GM23338 (cell line): ENCODE measurements at regions not wholly inside any gene's neighbourhood (a gene's known extent, or its start where the extent isn't known, plus 50 kb on each side); places are given as distances from the start of the nearest gene placed in this dataset.

ENCODE experiments used
- ATAC-seq: fragments of 200-7000 bp; cut with Tn5 transposase; 3 replicates; pipeline ENCODE4 v1.9.1; 2020
- DNase-seq: peaks from one replicate; pipeline ENCODE4 v3.0.0-alpha.2; 2015; ENCODE audit warnings: low spot score
- H2AFZ ChIP-seq: fragments of 200-600 bp; sonication (generic); 2 replicates; pipeline ENCODE4 v1.8.0; 2016; ENCODE audit warnings: antibody characterized with exemption, mild to moderate bottlenecking, moderate library complexity
- H3F3A ChIP-seq: fragments of 200-600 bp; sonication (generic); replicated peaks from 2 replicates; pipeline ENCODE4 v1.8.0; 2017; ENCODE audit warnings: antibody characterized with exemption, mixed run types, low read depth
- H3K27ac ChIP-seq: fragments of 200-600 bp; sonication (generic); 2 replicates; pipeline ENCODE4 v1.6.1; 2016; ENCODE audit warnings: low read depth
- H3K27me3 ChIP-seq: fragments of 200-600 bp; sonication (generic); 2 replicates; pipeline ENCODE4 v1.8.0; 2016; ENCODE audit warnings: mild to moderate bottlenecking, mixed run types, moderate library complexity; ENCODE audit not compliant: insufficient read depth
- H3K36me3 ChIP-seq: fragments of 200-600 bp; sonication (generic); 2 replicates; pipeline ENCODE4 v1.8.0; 2016; ENCODE audit warnings: mild to moderate bottlenecking; ENCODE audit not compliant: insufficient read depth
- H3K4me1 ChIP-seq: fragments of 200-600 bp; sonication (generic); 2 replicates; pipeline ENCODE4 v1.8.0; 2016; ENCODE audit warnings: mild to moderate bottlenecking, moderate library complexity; ENCODE audit not compliant: insufficient read depth
- H3K4me2 ChIP-seq: fragments of 200-600 bp; sonication (generic); 2 replicates; pipeline ENCODE4 v1.7.1; 2017; ENCODE audit warnings: mixed run types
- H3K4me3 ChIP-seq: fragments of 200-600 bp; sonication (generic); 2 replicates; pipeline ENCODE4 v1.6.1; 2016; ENCODE audit warnings: mixed run types
- H3K79me2 ChIP-seq: fragments of 200-600 bp; sonication (generic); replicated peaks from 2 replicates; pipeline ENCODE4 v1.8.0; 2017; ENCODE audit warnings: mild to moderate bottlenecking; ENCODE audit not compliant: insufficient read depth
- H3K9me2 ChIP-seq: fragments of 200-600 bp; sonication (generic); 2 replicates; pipeline ENCODE4 v1.8.0; 2017; ENCODE audit not compliant: insufficient read depth
- H4K20me1 ChIP-seq: fragments of 200-600 bp; sonication (generic); replicated peaks from 2 replicates; pipeline ENCODE4 v1.8.0; 2017; ENCODE audit warnings: mild to moderate bottlenecking; ENCODE audit not compliant: insufficient read depth
- H3K27ac Mint-ChIP-seq: 2 replicates; pipeline ENCODE4 v1.8.0; 2020; ENCODE audit warnings: inconsistent platforms, mild to moderate bottlenecking, moderate library complexity, mixed read lengths
- H3K27me3 Mint-ChIP-seq: 3 replicates; pipeline ENCODE4 v1.8.0; 2022; ENCODE audit warnings: low read depth, mild to moderate bottlenecking, moderate library complexity, mixed read lengths, inconsistent platforms; ENCODE audit not compliant: insufficient read depth, poor library complexity
- H3K36me3 Mint-ChIP-seq: 3 replicates; pipeline ENCODE4 v1.8.0; 2021; ENCODE audit warnings: low read depth, mild to moderate bottlenecking, inconsistent platforms, moderate library complexity, mixed read lengths
- H3K4me1 Mint-ChIP-seq: 3 replicates; pipeline ENCODE4 v1.8.0; 2020; ENCODE audit warnings: mild to moderate bottlenecking, inconsistent platforms, mixed read lengths
- H3K4me3 Mint-ChIP-seq: 3 replicates; pipeline ENCODE4 v1.8.0; 2021; ENCODE audit warnings: moderate library complexity, mild to moderate bottlenecking, inconsistent platforms, mixed read lengths
- H3K9me3 Mint-ChIP-seq: 3 replicates; pipeline ENCODE4 v1.8.0; 2020; ENCODE audit warnings: moderate library complexity, mild to moderate bottlenecking, inconsistent platforms, mixed read lengths
- CREB1 ChIP-seq: fragments of 250-450 bp; sonication (Bioruptor Pico); IDR thresholded peaks from 2 replicates; pipeline ENCODE4 v1.5.0; 2020; ENCODE audit warnings: low read depth, mild to moderate bottlenecking, moderate library complexity
- ETS1 ChIP-seq: IDR thresholded peaks from 2 replicates; pipeline ENCODE4 v1.6.1; 2016; ENCODE audit warnings: antibody characterized with exemption
- EZH2 ChIP-seq: fragments of 200-600 bp; sonication (generic); IDR thresholded peaks from one replicate; pipeline ENCODE4 v1.8.0; 2017; ENCODE audit warnings: antibody characterized with exemption, mild to moderate bottlenecking, low read depth; ENCODE audit not compliant: unreplicated experiment
- EZH2phosphoT487 ChIP-seq: fragments of 200-600 bp; sonication (generic); IDR thresholded peaks from one replicate; pipeline ENCODE4 v1.8.1; 2018; ENCODE audit warnings: antibody characterized with exemption; ENCODE audit not compliant: unreplicated experiment
- JUNB ChIP-seq: IDR thresholded peaks from one replicate; pipeline ENCODE4 v1.6.1; 2016; ENCODE audit warnings: antibody characterized with exemption; ENCODE audit not compliant: unreplicated experiment
- NANOG ChIP-seq: IDR thresholded peaks from 2 replicates; pipeline ENCODE4 v1.6.1; 2016; ENCODE audit warnings: antibody characterized with exemption, borderline replicate concordance
- POLR2AphosphoS5 ChIP-seq: IDR thresholded peaks from 2 replicates; pipeline ENCODE4 v1.6.1; 2016; ENCODE audit warnings: antibody characterized with exemption, low read depth
- STAT1 ChIP-seq: IDR thresholded peaks from one replicate; pipeline ENCODE4 v1.6.1; 2016; ENCODE audit warnings: antibody characterized with exemption; ENCODE audit not compliant: unreplicated experiment
- ZNF114 ChIP-seq: fragments of 250-450 bp; sonication (Bioruptor Pico); IDR thresholded peaks from 2 replicates; pipeline ENCODE4 v1.5.0; 2020; ENCODE audit warnings: mild to moderate bottlenecking, moderate library complexity
- ZNF331 ChIP-seq: fragments of 250-450 bp; sonication (Bioruptor Pico); IDR thresholded peaks from 2 replicates; pipeline ENCODE4 v1.5.0; 2020; ENCODE audit warnings: low read depth, mild to moderate bottlenecking, moderate library complexity
- TF ChIP-seq, protein P1 (sequence below), 2 experiments: fragments of 200-600 bp in 1 of 2; sonication (generic) in 1 of 2; conservative IDR thresholded peaks; 2 replicates each; pipeline versions ENCODE4 v1.5.1 to v1.6.1; 2016 to 2017; ENCODE audit warnings: antibody characterized with exemption in 2 of 2, low read depth in 2 of 2, mild to moderate bottlenecking in 2 of 2, moderate library complexity in 1 of 2
- TF ChIP-seq, protein P2 (sequence below): IDR thresholded peaks from one replicate; pipeline ENCODE4 v1.6.1; 2018; ENCODE audit warnings: antibody characterized with exemption; ENCODE audit not compliant: unreplicated experiment

DNA sequence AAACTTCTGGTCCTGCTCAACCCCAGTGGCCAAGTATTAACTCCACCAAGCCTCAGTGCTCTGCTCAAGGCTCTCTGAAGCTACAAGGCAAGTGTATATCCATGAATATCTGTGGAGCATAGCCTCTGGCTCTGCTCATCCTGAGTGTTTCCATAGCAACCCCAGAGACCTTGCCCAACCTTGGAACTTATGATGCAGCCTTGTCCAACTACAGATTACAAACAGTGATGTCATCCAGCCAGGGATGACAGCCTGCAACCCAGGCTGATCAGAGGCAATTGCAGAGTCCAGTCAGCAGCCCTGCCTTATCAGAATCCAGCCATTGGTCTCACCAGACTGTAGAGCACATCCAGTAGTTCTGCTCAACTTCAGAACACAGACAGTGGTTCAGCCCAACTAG lies 65.5 kb upstream of the SPACA1 start:
- Mint-ChIP-seq H3K27ac (no peak overlapping the region), H3K4me1 (0 out of 3 replicates have a peak, but pooled peaks cover 2% of the 10 kb centered on the region), H3K9me3 (no peaks in the 10 kb centered on the region), H3K36me3 (no peaks in the 10 kb centered on the region), H3K27me3 (no peaks in the 10 kb centered on the region), H3K4me3 (no peak overlapping the region)
- Histone ChIP-seq H3K4me3 (no peak overlapping the region), H2AFZ (no peak overlapping the region), H3K27me3 (no peaks in the 10 kb centered on the region), H3F3A (no peaks in the 10 kb centered on the region), H3K79me2 (no peaks in the 10 kb centered on the region), H3K4me2 (no peak overlapping the region), H3K27ac (no peak overlapping the region), H4K20me1 (no peaks in the 10 kb centered on the region), H3K9me2 (no peaks in the 10 kb centered on the region; the same call in 1 of the 2 replicates), H3K4me1 (0 out of 2 replicates have a peak, but pooled peaks cover 3% of the 10 kb centered on the region), H3K36me3 (no peaks in the 10 kb centered on the region)
- TF ChIP-seq NANOG: no peak
- no peak for TF ChIP-seq ETS1
- TF ChIP-seq POLR2AphosphoS5: no peak
- TF ChIP-seq, protein P1, sequence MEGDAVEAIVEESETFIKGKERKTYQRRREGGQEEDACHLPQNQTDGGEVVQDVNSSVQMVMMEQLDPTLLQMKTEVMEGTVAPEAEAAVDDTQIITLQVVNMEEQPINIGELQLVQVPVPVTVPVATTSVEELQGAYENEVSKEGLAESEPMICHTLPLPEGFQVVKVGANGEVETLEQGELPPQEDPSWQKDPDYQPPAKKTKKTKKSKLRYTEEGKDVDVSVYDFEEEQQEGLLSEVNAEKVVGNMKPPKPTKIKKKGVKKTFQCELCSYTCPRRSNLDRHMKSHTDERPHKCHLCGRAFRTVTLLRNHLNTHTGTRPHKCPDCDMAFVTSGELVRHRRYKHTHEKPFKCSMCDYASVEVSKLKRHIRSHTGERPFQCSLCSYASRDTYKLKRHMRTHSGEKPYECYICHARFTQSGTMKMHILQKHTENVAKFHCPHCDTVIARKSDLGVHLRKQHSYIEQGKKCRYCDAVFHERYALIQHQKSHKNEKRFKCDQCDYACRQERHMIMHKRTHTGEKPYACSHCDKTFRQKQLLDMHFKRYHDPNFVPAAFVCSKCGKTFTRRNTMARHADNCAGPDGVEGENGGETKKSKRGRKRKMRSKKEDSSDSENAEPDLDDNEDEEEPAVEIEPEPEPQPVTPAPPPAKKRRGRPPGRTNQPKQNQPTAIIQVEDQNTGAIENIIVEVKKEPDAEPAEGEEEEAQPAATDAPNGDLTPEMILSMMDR (conservative IDR thresholded peaks at IDR 0.05; ENCODE audit: low read depth in 2 of 2): no peak
- no peak for TF ChIP-seq STAT1
- no peak for TF ChIP-seq JUNB
- TF ChIP-seq ZNF114: no peak
- no peak for TF ChIP-seq CREB1 (CRISPR knock-in tag)
- TF ChIP-seq, protein P2, sequence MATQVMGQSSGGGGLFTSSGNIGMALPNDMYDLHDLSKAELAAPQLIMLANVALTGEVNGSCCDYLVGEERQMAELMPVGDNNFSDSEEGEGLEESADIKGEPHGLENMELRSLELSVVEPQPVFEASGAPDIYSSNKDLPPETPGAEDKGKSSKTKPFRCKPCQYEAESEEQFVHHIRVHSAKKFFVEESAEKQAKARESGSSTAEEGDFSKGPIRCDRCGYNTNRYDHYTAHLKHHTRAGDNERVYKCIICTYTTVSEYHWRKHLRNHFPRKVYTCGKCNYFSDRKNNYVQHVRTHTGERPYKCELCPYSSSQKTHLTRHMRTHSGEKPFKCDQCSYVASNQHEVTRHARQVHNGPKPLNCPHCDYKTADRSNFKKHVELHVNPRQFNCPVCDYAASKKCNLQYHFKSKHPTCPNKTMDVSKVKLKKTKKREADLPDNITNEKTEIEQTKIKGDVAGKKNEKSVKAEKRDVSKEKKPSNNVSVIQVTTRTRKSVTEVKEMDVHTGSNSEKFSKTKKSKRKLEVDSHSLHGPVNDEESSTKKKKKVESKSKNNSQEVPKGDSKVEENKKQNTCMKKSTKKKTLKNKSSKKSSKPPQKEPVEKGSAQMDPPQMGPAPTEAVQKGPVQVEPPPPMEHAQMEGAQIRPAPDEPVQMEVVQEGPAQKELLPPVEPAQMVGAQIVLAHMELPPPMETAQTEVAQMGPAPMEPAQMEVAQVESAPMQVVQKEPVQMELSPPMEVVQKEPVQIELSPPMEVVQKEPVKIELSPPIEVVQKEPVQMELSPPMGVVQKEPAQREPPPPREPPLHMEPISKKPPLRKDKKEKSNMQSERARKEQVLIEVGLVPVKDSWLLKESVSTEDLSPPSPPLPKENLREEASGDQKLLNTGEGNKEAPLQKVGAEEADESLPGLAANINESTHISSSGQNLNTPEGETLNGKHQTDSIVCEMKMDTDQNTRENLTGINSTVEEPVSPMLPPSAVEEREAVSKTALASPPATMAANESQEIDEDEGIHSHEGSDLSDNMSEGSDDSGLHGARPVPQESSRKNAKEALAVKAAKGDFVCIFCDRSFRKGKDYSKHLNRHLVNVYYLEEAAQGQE: no peak
- TF ChIP-seq EZH2phosphoT487: no peak
- no peak for TF ChIP-seq ZNF331 (CRISPR knock-in tag)
- TF ChIP-seq EZH2: no peak
- DNase-seq (no peak), ATAC-seq (no peak)
